Rectal smooth muscle tissue (tissue), 1 donor: ENCODE measurements at regions not wholly inside any gene's neighbourhood (a gene's known extent, or its start where the extent isn't known, plus 50 kb on each side); places are given as distances from the start of the nearest gene placed in this dataset.

Source experiments
- H3K27ac ChIP-seq: one replicate; pipeline ENCODE4 v1.7.0; 2013; ENCODE audit warnings: low read depth, low read length, inconsistent platforms
- H3K27me3 ChIP-seq: one replicate; pipeline ENCODE4 v1.7.0; 2013; ENCODE audit warnings: low read length; ENCODE audit not compliant: control insufficient read depth, insufficient read depth
- H3K36me3 ChIP-seq: one replicate; pipeline ENCODE4 v1.7.0; 2013; ENCODE audit warnings: low read length; ENCODE audit not compliant: control insufficient read depth, insufficient read depth
- H3K4me1 ChIP-seq: one replicate; pipeline ENCODE4 v1.7.0; 2013; ENCODE audit warnings: low read length; ENCODE audit not compliant: control insufficient read depth, insufficient read depth
- H3K4me3 ChIP-seq: one replicate; pipeline ENCODE4 v1.7.0; 2013; ENCODE audit warnings: low read length
- H3K9ac ChIP-seq: one replicate; pipeline ENCODE4 v1.7.0; 2013; ENCODE audit warnings: low read length

DNA sequence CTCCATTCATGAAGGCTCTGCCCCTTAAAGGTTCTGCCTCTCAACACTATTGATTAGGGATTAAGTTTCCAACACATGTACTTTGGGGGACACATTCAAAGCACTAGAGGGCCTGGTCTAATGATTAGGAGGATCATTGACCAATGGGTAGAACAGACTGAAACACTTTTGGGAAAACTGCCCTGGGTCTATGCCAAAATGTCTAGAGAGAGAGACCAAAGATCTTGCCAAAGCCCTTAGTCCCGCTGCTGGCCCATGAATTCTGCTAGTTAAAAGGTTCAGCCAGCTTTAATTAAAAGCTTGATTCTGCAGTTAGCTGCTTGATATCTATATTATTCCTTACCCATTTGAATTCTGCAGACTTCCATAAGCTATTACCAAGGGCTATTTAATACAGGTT lies 613.2 kb downstream of the SLC4A3 start:
- Histone ChIP-seq H3K4me3 (no peak overlapping the region), H3K27ac (no peak overlapping the region), H3K36me3 (no peaks in the 10 kb centered on the region), H3K27me3 (no peaks in the 10 kb centered on the region), H3K4me1 (no peaks in the 10 kb centered on the region), H3K9ac (no peak overlapping the region)

DNA sequence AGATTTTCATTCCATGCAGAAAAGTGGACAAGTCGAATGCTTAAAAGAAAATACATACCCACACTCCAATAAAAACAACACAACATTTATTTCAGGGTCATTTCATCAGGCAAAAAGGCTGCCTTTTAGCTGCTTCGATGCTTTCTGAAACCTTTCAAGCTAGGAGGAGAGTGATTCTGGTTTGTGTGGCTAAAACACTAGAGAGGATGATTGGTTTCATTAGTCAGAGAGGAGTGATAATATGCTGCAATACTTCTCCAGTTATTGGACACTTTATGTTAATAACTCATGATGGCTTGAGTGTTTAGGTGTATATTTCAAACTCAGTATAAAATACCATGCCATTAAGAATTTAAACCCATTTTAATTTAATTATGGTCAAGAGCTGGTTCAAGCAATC lies 614.0 kb downstream of the SLC4A3 start:
- Histone ChIP-seq H3K9ac (no peak overlapping the region), H3K4me1 (no peaks in the 10 kb centered on the region), H3K36me3 (no peaks in the 10 kb centered on the region), H3K27me3 (no peaks in the 10 kb centered on the region), H3K27ac (no peak overlapping the region), H3K4me3 (no peak overlapping the region)

DNA sequence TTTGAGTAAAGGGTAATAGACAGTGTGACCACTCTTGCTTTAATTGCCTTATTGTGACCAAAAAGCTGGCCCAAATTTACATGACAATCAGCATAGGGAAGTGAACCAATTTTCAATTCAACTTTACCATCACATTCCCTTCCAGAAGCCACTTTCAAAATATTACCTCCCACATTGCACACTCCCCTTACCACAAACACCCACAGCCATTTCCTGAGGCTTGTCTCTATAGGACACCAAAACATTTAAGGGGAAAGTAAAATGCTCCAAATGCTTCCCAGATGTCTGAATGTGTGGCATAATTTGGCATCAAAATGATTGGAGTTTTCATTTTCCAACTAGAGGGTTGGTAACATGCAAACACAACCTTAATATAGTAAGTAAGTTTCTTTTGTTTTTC lies 616.1 kb downstream of the SLC4A3 start:
- H3K4me1 ChIP-seq, result no peaks in the 10 kb centered on the region
- H3K27ac ChIP-seq, result no peak overlapping the region
- H3K4me3 ChIP-seq, result no peak overlapping the region
- H3K9ac ChIP-seq, result no peak overlapping the region
- H3K36me3 ChIP-seq, result no peaks in the 10 kb centered on the region
- H3K27me3 ChIP-seq, result no peaks in the 10 kb centered on the region

DNA sequence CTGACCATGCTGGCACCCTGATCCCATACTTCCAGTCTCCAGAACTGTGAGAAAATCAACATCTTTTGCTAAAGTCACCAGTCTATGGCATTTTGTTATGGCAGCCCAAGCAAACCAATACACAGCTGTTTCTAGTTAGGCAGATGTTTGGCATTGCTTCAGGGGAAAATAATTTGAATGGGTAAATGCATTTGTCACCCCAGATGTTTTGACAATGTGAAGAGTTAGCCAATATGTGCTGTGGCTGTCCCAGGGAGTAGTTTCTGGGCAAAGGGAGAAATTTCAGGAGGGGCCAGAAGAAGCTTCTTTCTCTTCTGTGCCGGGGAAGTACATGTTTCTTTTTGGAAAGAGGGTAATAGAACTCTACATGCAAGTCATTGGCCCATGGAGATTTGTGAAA lies 619.0 kb downstream of the SLC4A3 start:
- H3K9ac ChIP-seq, result no peak overlapping the region
- no peaks in the 10 kb centered on the region for H3K4me1 ChIP-seq
- no peaks in the 10 kb centered on the region for H3K27me3 ChIP-seq
- no peaks in the 10 kb centered on the region for H3K36me3 ChIP-seq
- no peak overlapping the region for H3K4me3 ChIP-seq
- no peak overlapping the region for H3K27ac ChIP-seq

DNA sequence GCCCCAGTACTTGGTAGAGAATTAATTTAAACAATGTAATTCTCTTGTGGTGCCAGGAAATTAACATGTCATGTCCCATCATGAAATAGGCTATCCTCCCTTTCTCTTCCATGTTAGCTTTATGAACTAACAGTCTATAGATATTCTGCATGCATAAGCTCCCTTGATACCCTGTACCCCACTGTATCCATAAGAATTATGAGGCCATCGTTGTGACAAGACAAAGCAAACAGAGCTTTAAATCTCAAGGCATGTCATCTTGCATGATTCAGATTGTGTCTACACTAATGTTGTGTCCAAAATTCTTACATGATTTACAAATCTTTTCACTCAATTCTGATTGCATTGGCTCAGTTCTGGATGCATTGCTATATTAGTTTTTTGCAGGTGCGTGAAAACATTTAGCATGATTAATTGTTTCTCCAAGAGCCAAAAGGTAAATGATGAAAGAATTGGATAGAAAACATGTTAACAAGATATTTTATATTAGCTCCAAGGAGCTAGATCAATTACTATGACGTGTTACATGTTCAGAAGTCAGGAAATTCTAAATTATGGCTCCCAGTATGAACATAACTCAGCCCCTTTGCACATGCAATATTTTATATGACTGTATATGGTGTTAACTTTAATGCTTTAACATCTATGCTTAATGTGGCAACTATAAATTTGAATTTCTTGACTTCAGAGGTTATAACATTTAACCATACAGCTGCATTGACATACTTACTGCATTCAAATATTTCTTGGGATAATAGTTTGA lies 620.3 kb downstream of the SLC4A3 start:
- Histone ChIP-seq H3K9ac (no peak overlapping the region), H3K36me3 (no peaks in the 10 kb centered on the region), H3K27ac (no peak overlapping the region), H3K4me3 (no peak overlapping the region), H3K27me3 (no peaks in the 10 kb centered on the region), H3K4me1 (no peaks in the 10 kb centered on the region)

DNA sequence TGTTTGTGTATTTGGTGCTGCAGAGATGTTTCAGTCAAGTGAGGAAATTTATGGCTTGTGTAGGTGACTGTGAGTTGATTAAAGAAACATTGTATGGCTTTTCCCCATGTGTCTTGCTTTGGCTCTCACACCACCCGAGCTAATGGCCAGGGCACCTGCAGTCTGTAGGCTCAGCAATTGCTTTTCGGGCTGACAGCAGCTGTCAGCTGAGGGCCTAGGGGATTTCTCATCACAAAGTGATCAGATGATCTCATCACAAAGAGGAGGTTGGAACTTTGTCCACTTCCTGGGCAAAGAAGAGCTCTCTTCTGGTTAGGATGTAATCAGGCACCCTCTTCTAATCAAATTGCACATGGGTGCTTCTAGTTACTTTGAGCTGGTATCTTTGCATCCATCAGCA lies 632.2 kb downstream of the SLC4A3 start:
- no peaks in the 10 kb centered on the region for H3K36me3 ChIP-seq
- no peaks in the 10 kb centered on the region for H3K4me1 ChIP-seq
- H3K27me3 ChIP-seq, result no peaks in the 10 kb centered on the region
- H3K9ac ChIP-seq, result no peak overlapping the region
- no peak overlapping the region for H3K27ac ChIP-seq
- H3K4me3 ChIP-seq, result no peak overlapping the region

DNA sequence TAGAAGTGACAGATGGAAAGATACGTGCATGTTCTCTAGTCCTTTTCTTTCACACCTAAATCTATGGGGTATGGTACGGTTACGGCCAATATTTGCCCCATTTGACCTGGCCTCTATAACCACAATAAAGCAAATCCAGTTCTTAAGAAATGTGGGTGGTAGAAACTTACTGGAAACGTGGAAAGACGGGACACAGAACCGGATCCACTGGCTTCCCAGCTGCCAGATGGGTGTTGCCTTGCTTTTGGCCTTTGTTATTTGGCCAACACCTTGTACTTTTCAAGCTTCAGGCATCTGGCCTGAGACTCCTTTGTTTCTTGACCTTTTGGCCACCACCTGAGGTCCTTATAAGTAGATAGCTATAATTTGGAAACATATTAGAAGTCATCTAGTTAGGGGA lies 635.9 kb downstream of the SLC4A3 start:
- H3K4me1 ChIP-seq, result no peaks in the 10 kb centered on the region
- H3K4me3 ChIP-seq, result no peak overlapping the region
- H3K27me3 ChIP-seq, result no peaks in the 10 kb centered on the region
- H3K9ac ChIP-seq, result no peak overlapping the region
- no peaks in the 10 kb centered on the region for H3K36me3 ChIP-seq
- H3K27ac ChIP-seq, result no peak overlapping the region

DNA sequence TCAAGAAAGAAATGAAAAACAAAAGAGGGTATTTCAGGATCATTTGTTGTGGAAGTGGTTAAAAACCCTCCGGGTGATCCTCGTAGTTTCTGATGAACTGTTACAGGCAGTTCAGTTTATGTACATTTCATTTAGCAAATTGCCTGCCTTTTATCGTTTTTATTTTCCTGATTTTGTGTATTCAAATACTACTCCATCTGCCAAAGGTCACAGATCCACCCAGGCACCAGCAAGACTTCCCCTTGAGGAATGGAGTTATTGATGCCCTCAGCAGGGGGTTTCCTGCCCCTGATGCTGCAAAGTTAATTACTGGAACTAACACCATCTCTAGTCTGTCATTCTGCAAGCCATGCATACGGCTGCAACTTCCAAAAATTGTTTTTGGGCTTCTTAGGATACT lies 641.9 kb downstream of the SLC4A3 start:
- Histone ChIP-seq H3K4me1 (no peaks in the 10 kb centered on the region), H3K36me3 (no peaks in the 10 kb centered on the region), H3K4me3 (no peak overlapping the region), H3K9ac (no peak overlapping the region), H3K27me3 (no peaks in the 10 kb centered on the region), H3K27ac (no peak overlapping the region)

DNA sequence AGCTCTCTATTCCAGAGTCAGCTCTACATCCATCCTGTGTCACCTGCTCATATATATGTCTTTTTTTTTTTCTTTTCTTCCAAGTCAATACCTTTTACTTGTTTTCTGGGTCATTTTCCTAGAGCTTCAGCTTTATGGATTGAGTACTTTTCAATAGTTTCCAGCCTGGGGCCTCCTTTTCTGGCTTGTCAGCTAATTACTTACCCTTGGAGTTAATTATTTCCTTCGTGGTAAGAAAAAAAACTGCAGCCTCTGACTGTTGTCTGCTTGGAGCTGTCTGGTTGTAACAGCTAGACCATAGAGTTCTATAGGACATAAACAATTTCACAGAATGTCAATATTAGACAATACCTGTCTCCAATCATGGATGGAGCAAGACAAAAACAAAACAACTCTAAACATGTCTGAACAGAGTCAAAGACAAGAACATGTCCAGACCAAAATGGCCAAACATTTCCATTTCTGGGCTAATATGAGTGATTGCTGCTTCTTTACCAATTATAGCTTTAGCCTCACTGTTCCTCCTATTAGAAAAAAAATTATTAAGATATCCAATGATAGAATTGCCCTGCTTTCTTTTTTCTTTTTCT lies 643.1 kb downstream of the SLC4A3 start:
- no peak overlapping the region for H3K4me3 ChIP-seq
- H3K27me3 ChIP-seq, result no peaks in the 10 kb centered on the region
- H3K36me3 ChIP-seq, result no peaks in the 10 kb centered on the region
- H3K9ac ChIP-seq, result no peak overlapping the region
- no peaks in the 10 kb centered on the region for H3K4me1 ChIP-seq
- no peak overlapping the region for H3K27ac ChIP-seq

DNA sequence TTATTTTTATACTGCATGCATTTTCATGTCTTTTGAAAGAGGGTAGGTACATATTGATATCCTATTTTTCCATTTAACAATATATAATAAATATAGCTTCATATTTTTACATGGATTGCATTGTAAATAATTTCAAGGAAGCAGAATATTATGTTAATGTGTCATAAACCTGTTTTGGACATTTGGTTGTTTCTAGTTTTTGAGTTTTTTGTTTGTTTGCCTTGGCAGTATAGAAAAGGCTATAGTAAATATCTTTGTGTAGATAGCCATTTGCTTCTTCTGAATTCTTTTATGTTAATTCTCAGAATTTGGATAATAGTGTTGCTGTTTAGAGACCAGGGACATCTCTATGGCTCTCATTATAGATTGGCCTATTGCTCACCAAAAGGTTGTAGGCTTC lies 645.2 kb downstream of the SLC4A3 start:
- Histone ChIP-seq H3K9ac (no peak overlapping the region), H3K27me3 (no peaks in the 10 kb centered on the region), H3K36me3 (no peaks in the 10 kb centered on the region)

DNA sequence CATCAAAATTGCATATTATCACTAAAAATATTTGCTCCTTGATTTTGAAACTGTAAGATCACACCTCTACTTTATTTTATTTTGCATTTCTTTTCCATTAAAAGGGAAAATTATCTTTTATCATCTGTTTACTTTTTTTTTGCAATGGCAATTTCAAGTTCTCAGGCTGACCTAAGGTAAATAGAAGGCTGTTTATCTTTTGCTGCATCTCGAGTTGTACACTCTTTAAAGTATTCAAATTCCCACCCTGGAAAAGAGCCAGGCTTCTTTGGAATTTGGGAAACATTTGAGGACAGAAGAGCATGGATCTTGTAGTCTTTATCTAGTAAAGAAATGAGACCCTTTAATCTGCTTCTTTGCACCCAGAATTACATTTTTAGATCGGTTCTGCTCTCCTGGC lies 645.7 kb downstream of the SLC4A3 start:
- no peak overlapping the region for H3K27ac ChIP-seq
- H3K4me3 ChIP-seq, result no peak overlapping the region
- H3K4me1 ChIP-seq, result no peaks in the 10 kb centered on the region
- H3K9ac ChIP-seq, result no peak overlapping the region
- H3K36me3 ChIP-seq, result no peaks in the 10 kb centered on the region
- H3K27me3 ChIP-seq, result no peaks in the 10 kb centered on the region

More for the DNA sequence above, 645.2 kb downstream of the SLC4A3 start:
- Histone ChIP-seq H3K4me1 (no peaks in the 10 kb centered on the region), H3K4me3 (no peak overlapping the region), H3K27ac (no peak overlapping the region)

DNA sequence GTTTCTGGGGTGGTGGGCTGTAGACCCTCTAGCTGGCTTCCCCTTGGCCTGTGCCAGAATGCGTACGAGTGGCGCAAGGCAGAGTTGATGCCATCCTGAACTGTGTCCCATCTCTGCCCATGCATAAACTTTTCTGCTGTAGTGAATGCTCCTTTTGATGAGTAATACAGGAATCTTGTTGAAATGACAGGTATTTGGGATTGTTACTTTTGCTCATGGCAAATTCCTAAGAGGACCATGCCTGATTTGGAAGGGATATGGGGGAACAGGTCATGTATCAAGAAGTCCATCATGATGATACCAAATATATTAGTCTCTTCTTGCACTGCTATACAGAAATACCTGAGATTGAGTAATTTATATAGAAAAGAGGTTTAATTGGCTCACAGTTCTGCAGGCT lies 648.0 kb downstream of the SLC4A3 start:
- Histone ChIP-seq H3K4me1 (no peaks in the 10 kb centered on the region), H3K36me3 (no peaks in the 10 kb centered on the region), H3K9ac (no peak overlapping the region), H3K4me3 (no peak overlapping the region), H3K27me3 (no peaks in the 10 kb centered on the region), H3K27ac (no peak overlapping the region)
